NCI-H2227 (cell line): ENCODE measurements at regions not wholly inside any gene's neighbourhood (a gene's known extent, or its start where the extent isn't known, plus 50 kb on each side); places are given as distances from the start of the nearest gene placed in this dataset.
"Not testable (repeated sequence)": the region's sequence is repeated elsewhere in the genome, so short reads cannot be mapped to it uniquely, and the experiment has no call there.

Source experiments
- DNase-seq: peaks from one replicate; lab custom pipeline; 2025; ENCODE audit not compliant: unreplicated experiment; lab: John Stamatoyannopoulos, UW

DNA sequence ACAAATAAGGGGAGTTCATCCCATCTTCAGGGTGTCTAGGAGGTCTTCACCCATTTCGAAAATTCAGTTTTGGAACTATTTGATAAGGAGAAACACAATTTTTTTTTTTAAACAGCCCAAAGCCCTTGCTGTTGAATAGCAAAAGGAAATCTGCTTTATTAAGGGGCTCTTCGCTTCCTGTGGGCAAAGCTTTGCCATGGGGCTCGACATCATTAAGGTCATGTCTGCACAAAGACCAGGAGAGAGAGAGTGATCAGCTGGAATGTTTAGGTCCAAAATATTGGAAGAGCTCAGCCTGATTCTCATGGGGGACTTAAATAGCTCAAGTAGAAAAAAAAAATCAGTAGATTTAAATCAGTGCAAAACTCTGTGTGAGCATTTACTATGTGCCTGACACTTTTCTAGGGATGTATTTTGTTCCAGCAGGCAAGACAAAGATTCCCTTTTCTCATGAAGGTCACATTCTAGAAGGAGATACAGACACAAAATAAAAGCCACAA lies 564.6 kb upstream of the KLF4 start:
- DNase-seq = no peak

GRCh38 chr9:108053555-108054061 lies 564.0 kb upstream of the KLF4 start:
- no peak for DNase-seq

GRCh38 chr9:108052431-108053080 lies 563.0 kb upstream of the KLF4 start:
- DNase-seq = no peak

DNA sequence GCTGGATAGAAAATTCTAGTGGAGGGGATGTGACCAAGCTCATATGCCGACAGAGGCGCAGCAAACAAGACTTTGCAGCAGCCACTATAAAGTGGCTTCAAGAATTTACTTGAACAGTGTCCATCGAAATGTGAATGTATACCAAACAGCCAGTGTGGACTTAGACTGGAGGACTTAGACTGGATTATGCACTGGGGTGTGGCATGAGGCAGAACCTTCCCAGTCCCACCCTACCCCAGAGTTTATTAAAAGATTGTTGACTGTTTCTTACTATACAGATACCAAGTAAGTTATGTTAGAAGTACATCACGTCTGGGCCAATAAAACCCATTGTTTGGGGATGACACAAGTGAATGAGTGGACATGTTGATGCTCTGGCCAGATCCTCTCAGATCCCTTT lies 561.3 kb upstream of the KLF4 start:
- DNase-seq = no peak

DNA sequence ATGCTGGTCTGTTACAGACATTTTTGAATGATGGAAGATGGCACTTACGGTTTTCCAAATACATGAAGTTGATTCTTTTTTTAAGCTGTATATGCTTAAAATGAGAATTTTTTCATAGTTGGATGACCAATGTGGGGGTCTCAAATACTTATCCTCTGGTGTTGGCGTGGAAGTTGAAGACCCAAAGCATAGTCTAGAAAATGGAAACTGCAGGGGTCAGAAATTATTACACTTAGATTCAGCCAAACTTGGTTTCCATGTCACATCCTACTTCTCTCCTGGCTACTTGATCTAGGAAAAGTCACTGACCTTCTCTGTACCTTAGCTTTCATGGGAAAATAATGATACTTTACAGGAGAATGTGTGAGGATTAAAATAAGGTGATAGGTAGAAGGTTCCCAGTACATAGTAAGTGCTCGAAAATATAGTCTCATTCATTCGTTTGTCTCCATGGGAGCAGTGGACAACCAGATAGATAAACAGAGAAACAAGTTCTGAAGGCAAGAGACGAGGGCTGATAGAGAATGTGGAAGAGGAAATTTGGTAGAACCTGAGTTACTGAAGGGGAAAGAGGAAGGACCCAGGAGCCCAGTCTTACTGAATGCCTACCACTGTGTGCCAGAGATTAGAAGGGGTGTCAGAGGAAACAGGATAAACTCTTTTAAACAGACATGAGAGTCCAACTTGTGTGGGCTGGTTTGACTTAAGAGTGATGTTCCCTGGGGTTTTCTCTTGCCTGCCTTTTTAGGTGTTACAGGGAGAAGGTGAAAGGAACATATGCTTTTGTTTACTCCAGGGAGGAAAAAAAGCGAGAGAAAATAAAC lies 560.3 kb upstream of the KLF4 start:
- no peak for DNase-seq

GRCh38 chr9:108049026-108049607 lies 559.5 kb upstream of the KLF4 start:
- no peak for DNase-seq

GRCh38 chr9:108048406-108049025 lies 558.9 kb upstream of the KLF4 start:
- no peak for DNase-seq

DNA sequence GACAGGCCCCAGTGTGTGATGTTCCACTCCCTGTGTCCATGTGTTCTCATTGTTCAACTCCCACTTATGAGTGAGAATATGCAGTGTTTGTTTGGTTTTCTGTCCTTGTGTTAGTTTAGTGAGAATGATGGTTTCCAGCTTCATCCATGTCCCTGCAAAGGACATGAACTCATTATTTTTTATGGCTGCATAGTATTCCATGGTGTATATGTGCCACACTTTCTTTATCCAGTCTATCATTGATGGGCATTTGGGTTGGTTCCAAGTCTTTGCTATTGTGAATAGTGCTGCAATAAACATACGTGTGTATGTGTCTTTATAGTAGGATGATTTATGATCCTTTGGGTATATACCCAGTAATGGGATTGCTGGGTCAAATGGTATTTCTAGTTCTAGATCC lies 558.2 kb upstream of the KLF4 start:
- DNase-seq = not testable (repeated sequence)

DNA sequence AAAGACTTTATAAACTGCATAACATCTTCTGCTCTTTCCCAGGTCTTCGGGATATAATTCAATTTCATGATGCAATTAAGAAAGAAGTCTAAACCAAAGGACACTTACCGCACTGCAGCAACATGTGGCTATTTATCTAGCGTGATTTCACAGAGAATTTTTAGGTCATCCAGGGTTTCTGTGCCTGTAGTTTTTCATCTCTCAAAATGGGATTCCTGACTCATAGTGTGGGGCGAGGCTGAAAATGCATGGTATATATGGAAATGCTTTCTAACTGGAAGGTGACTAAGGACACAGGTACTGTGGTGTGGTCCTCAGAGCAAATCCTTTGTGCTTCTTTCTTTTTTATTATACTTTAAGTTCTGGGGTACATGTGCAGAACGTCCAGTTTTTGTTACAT lies 557.7 kb upstream of the KLF4 start:
- no peak for DNase-seq

DNA sequence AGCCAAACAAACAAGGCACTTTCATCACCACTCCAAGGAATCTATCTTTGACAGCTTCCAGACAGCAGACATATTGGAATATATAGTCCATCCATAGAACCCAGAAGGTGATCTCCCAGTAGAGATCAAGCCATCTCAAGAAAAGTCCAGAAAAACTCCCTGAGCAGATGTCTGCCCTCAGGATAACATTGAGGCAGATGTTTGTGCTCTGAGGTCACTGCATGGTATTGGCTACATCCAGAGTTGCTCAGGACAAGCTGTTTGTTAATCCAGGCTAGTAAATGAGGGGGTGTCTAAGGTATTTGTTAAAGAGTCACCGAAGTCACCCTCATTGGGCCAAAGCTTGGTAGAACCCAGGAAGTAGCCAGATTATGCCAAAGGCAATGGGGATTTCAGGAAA lies 556.3 kb upstream of the KLF4 start:
- no peak for DNase-seq

DNA sequence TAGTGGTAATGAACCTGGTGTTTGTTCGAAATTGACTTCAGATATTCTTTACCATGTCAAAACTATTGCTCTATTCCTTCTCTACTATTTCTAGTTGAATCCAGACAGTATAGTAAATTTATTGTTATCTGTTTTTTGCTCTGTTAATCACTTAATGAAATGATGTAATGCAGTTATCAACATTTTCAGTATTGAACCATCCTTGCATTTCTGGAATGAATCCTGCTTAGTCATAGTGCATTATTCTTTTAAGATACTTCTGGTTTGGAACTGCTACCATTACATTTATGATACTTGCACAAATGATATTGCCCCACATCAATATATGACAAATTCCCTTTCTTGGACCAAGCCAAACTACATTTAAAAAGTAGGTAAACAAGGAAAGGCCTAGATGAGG lies 554.0 kb upstream of the KLF4 start:
- DNase-seq = no peak

- no peak for DNase-seq
Measured at GRCh38 chr9:108041551-108041950, 552.0 kb upstream of the KLF4 start.

DNA sequence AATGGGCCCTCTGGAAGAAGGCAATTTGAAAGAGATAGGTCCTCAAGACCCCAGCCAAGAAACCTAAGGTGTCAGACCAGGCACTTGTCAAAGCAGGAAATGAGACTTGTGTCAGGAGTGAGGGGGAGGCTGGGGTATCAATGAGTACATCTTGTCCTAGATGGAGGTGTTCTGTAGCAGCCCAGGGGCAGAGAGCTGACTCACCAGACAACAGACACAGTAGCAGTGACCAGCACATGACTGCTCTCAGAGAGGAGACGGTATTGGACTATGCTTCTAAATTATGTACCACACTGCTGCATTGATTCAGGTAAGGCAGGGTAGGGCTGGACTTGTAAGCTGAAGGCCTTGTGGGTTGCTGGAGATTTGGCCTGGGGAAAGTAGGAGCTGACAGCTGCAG lies 551.2 kb upstream of the KLF4 start:
- DNase-seq = no peak

DNA sequence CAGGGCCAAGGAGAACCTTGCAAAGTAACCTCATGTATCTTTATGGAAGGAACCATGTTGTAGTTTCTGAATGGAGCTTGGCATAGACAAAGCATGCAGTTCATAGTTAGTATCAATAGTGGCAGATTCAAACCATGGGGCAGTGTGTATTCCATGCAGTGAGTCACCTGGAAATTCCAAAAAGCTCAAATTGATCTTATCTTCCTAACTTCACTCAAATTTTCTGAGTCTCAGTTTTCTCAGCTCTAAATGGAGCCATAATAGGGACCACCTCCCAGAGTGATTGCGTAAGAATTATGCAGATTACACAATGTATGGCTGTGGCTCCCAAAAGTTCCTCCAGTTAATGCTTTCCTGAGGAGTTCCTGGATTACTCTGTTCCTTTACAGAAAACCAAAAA lies 549.9 kb upstream of the KLF4 start:
- DNase-seq = no peak

- DNase-seq = no peak
Measured at GRCh38 chr9:108039012-108039411, 549.4 kb upstream of the KLF4 start.

- no peak for DNase-seq
Measured at GRCh38 chr9:108035487-108035886, 545.9 kb upstream of the KLF4 start.

DNA sequence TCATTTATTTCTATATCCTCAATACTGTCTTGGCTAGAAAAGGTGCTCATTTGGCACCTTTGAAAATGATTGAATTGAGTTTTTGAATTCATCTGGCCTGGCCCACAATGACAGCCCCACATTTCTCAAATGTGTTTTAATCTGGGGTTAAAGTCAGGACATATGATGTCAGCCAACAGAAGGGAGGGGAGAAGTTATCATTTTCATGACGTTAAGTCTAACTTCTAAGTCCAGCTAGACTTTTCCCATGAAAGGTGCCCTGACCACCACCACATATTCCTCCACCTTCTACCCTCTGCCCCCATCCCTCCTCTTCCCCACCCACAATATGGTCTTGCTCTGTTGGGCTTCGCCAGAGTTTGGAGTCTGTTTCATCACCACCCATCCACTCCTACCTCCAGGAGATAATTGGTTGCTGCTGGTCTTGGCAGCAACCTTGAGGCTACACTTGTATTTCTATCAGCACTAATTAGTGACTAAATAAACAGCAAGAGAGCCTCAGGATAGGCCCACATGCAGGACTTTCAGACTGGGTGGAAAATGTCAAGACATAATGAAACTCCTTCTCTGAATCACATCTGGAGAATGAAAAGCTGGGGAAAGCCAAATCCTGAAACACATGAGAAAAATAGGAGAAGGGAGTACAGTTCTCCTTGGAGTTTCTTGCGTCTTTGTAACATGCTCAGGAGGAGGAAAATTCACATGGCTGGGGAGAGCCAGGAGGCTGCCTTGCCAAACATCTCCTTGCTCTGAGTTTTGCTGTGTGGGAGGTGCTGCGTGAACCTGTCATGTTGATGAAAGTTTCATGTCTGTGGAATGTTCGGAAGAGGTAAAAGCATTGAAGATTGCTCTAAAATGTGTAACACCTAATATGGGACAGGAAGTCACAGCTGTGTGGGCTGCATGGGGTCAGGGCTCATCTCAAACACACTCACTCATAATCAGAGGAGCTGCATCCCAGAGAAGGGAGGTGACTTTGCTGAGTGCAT lies 544.7 kb upstream of the KLF4 start:
- DNase-seq = no peak

DNA sequence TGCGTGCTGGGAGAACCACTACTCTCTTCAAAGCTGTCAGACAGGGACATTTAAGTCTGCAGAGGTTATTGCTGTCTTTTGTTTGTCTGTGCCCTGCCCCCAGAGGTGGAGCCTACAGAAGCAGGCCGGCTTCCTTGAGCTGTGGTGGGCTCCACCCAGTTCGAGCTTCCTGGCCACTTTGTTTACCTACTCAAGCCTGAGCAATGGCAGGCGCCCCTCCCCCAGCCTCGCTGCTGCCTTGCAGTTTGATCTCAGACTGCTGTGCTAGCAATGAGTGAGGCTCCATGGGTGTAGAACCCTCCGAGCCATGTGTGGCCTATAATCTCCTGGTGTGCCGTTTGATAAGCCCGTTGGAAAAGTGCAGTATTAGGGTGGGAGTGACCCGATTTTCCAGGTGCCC lies 542.5 kb upstream of the KLF4 start:
- DNase-seq = not testable (repeated sequence)

- not testable (repeated sequence) for DNase-seq
Measured at GRCh38 chr9:108031221-108031620, 541.7 kb upstream of the KLF4 start.

DNA sequence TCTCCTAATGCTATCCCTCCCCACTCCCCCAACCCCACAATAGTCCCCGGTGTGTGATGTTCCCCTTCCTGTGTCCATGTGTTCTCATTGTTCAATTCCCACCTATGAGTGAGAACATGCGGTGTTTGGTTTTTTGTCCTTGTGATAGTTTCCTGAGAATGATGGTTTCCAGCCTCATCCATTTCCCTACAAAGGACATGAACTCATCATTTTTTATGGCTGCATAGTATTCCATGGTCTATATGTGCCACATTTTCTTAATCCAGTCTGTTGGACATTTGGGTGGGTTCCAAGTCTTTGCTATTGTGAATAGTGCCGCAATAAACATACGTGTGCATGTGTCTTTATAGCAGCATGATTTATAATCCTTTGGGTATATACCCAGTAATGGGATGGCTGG lies 537.1 kb upstream of the KLF4 start:
- not testable (repeated sequence) for DNase-seq
